Chondrocyte (in vitro differentiated cells): ENCODE measurements at regions not wholly inside any gene's neighbourhood (a gene's known extent, or its start where the extent isn't known, plus 50 kb on each side); places are given as distances from the start of the nearest gene placed in this dataset.
"Not testable (repeated sequence)": the region's sequence is repeated elsewhere in the genome, so short reads cannot be mapped to it uniquely, and the experiment has no call there.

Experiments
- DNase-seq: peaks from one replicate; pipeline ENCODE4 v3.0.0; 2021; ENCODE audit warnings: mixed read lengths, low spot score
- H3K27ac Mint-ChIP-seq: one replicate; pipeline ENCODE4 v1.8.0; 2021; ENCODE audit warnings: mild to moderate bottlenecking, moderate library complexity, mixed read lengths; ENCODE audit not compliant: unreplicated experiment
- H3K27me3 Mint-ChIP-seq: 2 replicates; pipeline ENCODE4 v1.8.0; 2021; ENCODE audit warnings: low read depth, mixed read lengths
- H3K36me3 Mint-ChIP-seq: 2 replicates; pipeline ENCODE4 v1.8.0; 2021; ENCODE audit warnings: low read depth, mixed read lengths
- H3K4me1 Mint-ChIP-seq: 2 replicates; pipeline ENCODE4 v1.8.0; 2021; ENCODE audit warnings: low read depth, mild to moderate bottlenecking, mixed read lengths
- H3K4me3 Mint-ChIP-seq: one replicate; pipeline ENCODE4 v1.8.0; 2021; ENCODE audit warnings: mild to moderate bottlenecking, moderate library complexity, mixed read lengths; ENCODE audit not compliant: unreplicated experiment
- H3K9me3 Mint-ChIP-seq: 2 replicates; pipeline ENCODE4 v1.8.0; 2021; ENCODE audit warnings: low read depth, mixed read lengths
- CTCF ChIP-seq: fragments of 200-600 bp; sonication (generic); IDR thresholded peaks from 2 replicates; pipeline ENCODE4 v1.5.0; 2021; ENCODE audit warnings: antibody characterized with exemption, mild to moderate bottlenecking, moderate library complexity

DNA sequence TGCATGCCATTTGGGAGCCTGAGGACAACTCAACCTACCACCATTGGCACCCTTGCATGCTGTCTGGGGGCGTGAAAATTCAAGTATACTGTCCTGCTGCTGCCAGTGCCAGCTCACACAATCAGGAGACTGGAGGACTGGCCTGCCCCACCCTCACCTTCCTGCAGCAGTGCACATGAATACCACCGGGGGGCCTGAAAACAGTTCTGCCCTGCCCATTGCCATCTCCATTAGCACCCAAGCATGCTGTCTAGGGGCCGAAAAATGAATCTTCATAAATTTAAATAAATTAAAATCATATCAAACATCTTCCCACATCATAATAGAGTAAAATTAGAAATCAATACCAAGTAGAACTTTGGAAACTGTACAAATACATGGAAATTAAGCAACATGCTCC lies 322.1 kb upstream of the TMPRSS15 start:
- Mint-ChIP-seq H3K4me3 (no peak overlapping the region), H3K27me3 (no peaks in the 10 kb centered on the region), H3K27ac (no peak overlapping the region), H3K9me3 (peaks cover 7% of the 10 kb centered on the region), H3K4me1 (no peaks in the 10 kb centered on the region), H3K36me3 (peaks cover 1% of the 10 kb centered on the region)
- peak; percentile 21 for TF ChIP-seq CTCF
- no peak for DNase-seq

GRCh38 chr21:18741954-18742353 lies 338.4 kb upstream of the TMPRSS15 start:
- no peak for TF ChIP-seq CTCF
- Mint-ChIP-seq H3K36me3 (no peaks in the 10 kb centered on the region), H3K27me3 (no peaks in the 10 kb centered on the region), H3K27ac (no peak overlapping the region), H3K4me3 (no peak overlapping the region), H3K4me1 (peaks cover 16% of the 10 kb centered on the region), H3K9me3 (peaks cover 5% of the 10 kb centered on the region)
- no peak for DNase-seq

GRCh38 chr21:18743531-18743930 lies 339.9 kb upstream of the TMPRSS15 start:
- no peak for DNase-seq
- Mint-ChIP-seq H3K27ac (peak overlapping the region; percentile 63), H3K27me3 (no peaks in the 10 kb centered on the region), H3K36me3 (no peaks in the 10 kb centered on the region), H3K9me3 (peaks cover 5% of the 10 kb centered on the region), H3K4me1 (peaks cover 16% of the 10 kb centered on the region), H3K4me3 (peak overlapping the region; percentile 5)
- TF ChIP-seq CTCF, result no peak

GRCh38 chr21:18744840-18745239 lies 341.3 kb upstream of the TMPRSS15 start:
- no peak for TF ChIP-seq CTCF
- H3K27ac Mint-ChIP-seq, result no peak overlapping the region
- peaks cover 5% of the 10 kb centered on the region for H3K9me3 Mint-ChIP-seq
- peaks cover 16% of the 10 kb centered on the region for H3K4me1 Mint-ChIP-seq
- no peak for DNase-seq
- no peaks in the 10 kb centered on the region for H3K36me3 Mint-ChIP-seq
- no peak overlapping the region for H3K4me3 Mint-ChIP-seq
- no peaks in the 10 kb centered on the region for H3K27me3 Mint-ChIP-seq

- not testable (repeated sequence) for H3K27ac Mint-ChIP-seq, H3K4me3 Mint-ChIP-seq, H3K9me3 Mint-ChIP-seq, H3K36me3 Mint-ChIP-seq, H3K27me3 Mint-ChIP-seq, H3K4me1 Mint-ChIP-seq, DNase-seq
These were observed 349.3 kb upstream of the TMPRSS15 start for GRCh38 chr21:18752894-18753293.

DNA sequence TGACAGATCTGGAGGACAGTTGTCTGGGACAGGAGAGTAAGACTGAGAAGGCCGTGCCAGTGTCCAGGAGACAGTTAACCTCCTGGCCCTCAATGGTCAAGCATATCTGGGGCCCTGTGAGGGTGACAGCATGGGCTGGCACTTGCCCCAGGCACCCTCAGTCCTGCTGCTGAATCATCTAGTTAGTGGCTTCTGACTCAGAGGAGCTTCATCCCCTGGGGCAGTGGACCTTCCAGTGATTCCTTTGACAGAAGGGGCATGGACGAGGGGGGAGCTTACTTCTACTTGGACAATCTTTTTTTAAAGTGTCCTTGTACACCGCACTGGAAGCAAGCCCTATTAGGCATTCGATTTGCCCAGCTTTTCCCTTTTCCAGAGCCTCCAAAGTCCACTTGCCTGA lies 352.7 kb upstream of the TMPRSS15 start:
- H3K27me3 Mint-ChIP-seq, H3K4me3 Mint-ChIP-seq, H3K4me1 Mint-ChIP-seq, DNase-seq, H3K27ac Mint-ChIP-seq, H3K36me3 Mint-ChIP-seq, H3K9me3 Mint-ChIP-seq: not testable (repeated sequence)
